ENCODE measurements at regions not wholly inside any gene's neighbourhood (a gene's known extent, or its start where the extent isn't known, plus 50 kb on each side); places are given as distances from the start of the nearest gene placed in this dataset.

DNA sequence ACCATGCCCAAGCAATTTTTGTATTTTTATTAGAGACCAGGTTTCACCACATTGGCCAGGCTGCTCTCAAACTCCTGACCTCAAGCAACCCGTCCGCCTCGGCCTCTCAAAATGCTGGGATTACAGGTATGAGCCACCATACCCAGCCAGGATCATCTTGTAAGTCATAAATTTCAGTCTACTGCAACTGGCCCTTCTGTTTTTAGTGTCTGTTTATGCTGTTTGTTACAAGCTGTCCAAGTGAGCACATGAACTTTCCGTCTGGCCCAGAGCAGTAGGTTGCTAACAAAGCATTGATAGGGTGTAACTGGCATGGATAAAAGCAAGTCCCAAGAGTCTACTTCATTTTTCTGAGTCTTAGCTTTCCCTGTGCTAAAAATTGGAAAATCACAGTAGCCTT, 164.4 kb upstream of the NT5C1B start:
- 0% methylated on average over 1 of the region's 4 CpGs for WGBS (ENCODE audit: insufficient coverage, low coverage, missing lambda C conversion rate)
- no peaks in the 10 kb centered on the region for H3K9me1 ChIP-seq (ENCODE audit: control insufficient read depth, insufficient read depth, low read length)
- H3K9ac ChIP-seq (ENCODE audit: insufficient read depth in 1 of 2, low read depth in 2 of 2, low read length in 2 of 2): no peak overlapping the region
- H3K9me3 ChIP-seq (replicated peaks; ENCODE audit: control insufficient read depth, insufficient read depth, low read depth, low read length): no peaks in the 10 kb centered on the region
- no TSS peak for BruUV-seq (replicated peaks)
- H4K20me1 ChIP-seq (replicated peaks; ENCODE audit: control insufficient read depth, insufficient read depth, low read length): no peaks in the 10 kb centered on the region
- no peak overlapping the region for H3K4me3 ChIP-seq
- no peaks in the 10 kb centered on the region for H3K79me2 ChIP-seq (ENCODE audit: control insufficient read depth, insufficient read depth, low read length)
- ATAC-seq (no peak), DNase-seq (ENCODE audit: extremely low read depth in 1 of 4, low spot score in 3 of 4) (no peak), FAIRE-seq (no peak)
- TF ChIP-seq TBP (optimal IDR thresholded peaks at IDR 0.05; ENCODE audit: low read depth, low read length): no peak
- no peak for TF ChIP-seq DNMT1 (IDR thresholded peaks at IDR 0.05)
- TF ChIP-seq ZFP1 (CRISPR knock-in tag; IDR thresholded peaks at IDR 0.05): no peak
- TF ChIP-seq EP300 (IDR thresholded peaks at IDR 0.05; ENCODE audit: low read length): no peak
- TF ChIP-seq IRF2 (CRISPR knock-in tag; IDR thresholded peaks at IDR 0.05): no peak
- no peak for TF ChIP-seq ZNF77 (CRISPR knock-in tag; IDR thresholded peaks at IDR 0.05)
- TF ChIP-seq, protein P1, sequence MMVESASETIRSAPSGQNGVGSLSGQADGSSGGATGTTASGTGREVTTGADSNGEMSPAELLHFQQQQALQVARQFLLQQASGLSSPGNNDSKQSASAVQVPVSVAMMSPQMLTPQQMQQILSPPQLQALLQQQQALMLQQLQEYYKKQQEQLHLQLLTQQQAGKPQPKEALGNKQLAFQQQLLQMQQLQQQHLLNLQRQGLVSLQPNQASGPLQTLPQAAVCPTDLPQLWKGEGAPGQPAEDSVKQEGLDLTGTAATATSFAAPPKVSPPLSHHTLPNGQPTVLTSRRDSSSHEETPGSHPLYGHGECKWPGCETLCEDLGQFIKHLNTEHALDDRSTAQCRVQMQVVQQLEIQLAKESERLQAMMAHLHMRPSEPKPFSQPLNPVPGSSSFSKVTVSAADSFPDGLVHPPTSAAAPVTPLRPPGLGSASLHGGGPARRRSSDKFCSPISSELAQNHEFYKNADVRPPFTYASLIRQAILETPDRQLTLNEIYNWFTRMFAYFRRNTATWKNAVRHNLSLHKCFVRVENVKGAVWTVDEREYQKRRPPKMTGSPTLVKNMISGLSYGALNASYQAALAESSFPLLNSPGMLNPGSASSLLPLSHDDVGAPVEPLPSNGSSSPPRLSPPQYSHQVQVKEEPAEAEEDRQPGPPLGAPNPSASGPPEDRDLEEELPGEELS (CRISPR knock-in tag; IDR thresholded peaks at IDR 0.05; ENCODE audit: borderline replicate concordance): no peak
- TF ChIP-seq, protein P2, sequence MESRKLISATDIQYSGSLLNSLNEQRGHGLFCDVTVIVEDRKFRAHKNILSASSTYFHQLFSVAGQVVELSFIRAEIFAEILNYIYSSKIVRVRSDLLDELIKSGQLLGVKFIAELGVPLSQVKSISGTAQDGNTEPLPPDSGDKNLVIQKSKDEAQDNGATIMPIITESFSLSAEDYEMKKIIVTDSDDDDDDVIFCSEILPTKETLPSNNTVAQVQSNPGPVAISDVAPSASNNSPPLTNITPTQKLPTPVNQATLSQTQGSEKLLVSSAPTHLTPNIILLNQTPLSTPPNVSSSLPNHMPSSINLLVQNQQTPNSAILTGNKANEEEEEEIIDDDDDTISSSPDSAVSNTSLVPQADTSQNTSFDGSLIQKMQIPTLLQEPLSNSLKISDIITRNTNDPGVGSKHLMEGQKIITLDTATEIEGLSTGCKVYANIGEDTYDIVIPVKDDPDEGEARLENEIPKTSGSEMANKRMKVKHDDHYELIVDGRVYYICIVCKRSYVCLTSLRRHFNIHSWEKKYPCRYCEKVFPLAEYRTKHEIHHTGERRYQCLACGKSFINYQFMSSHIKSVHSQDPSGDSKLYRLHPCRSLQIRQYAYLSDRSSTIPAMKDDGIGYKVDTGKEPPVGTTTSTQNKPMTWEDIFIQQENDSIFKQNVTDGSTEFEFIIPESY (CRISPR knock-in tag; IDR thresholded peaks at IDR 0.05): no peak
- no peak for TF ChIP-seq NFRKB (IDR thresholded peaks at IDR 0.05; ENCODE audit: low read depth)
- no peak for TF ChIP-seq SRSF7 (optimal IDR thresholded peaks at IDR 0.05; ENCODE audit: low read depth, low read length)
- TF ChIP-seq MED1 (CRISPR knock-in tag; IDR thresholded peaks at IDR 0.05; ENCODE audit: borderline replicate concordance): no peak
- H2AFZ ChIP-seq (ENCODE audit: low read depth, low read length): no peak overlapping the region
- no peak overlapping the region for H3K27ac ChIP-seq (ENCODE audit: extremely low read depth, low read depth, low read length)
- H3K4me1 ChIP-seq (replicated peaks in 1 of 2; ENCODE audit: control insufficient read depth in 2 of 2, insufficient read depth in 2 of 2, low read length in 2 of 2): no peaks in the 10 kb centered on the region
- in situ Hi-C loops (cut with MboI): loop anchor here (25.0 kb wide), 1 partner anchor 1109 kb away; no protein-coding TSS in a partner anchor
- POLR2A ChIA-PET: no interaction called here
- H3K27me3 ChIP-seq (ENCODE audit: control insufficient read depth in 2 of 2, insufficient read depth in 2 of 2, low read length in 2 of 2): no peaks in the 10 kb centered on the region
- CTCF ChIA-PET (ENCODE audit: low intra/inter-chr PET ratio): no interaction called here
- H3K4me2 ChIP-seq (ENCODE audit: insufficient read depth, low read length): no peak overlapping the region
- no peaks in the 10 kb centered on the region for H3K36me3 ChIP-seq (ENCODE audit: control insufficient read depth, insufficient read depth, low read length)
- intact Hi-C loops (cut with micrococcal nuclease): loop anchor here (5.0 kb wide), 2 partner anchors 316 to 1109 kb away; no protein-coding TSS in a partner anchor
